ENCODE measurements at regions not wholly inside any gene's neighbourhood (a gene's known extent, or its start where the extent isn't known, plus 50 kb on each side); places are given as distances from the start of the nearest gene placed in this dataset.

- Histone ChIP-seq H3K4me1 (ENCODE audit: control insufficient read depth in 2 of 3, insufficient read depth in 2 of 3, low read depth in 1 of 3, low read length in 3 of 3) (peaks cover 0 to 11% (median 0%) of the 10 kb centered on the region in 3 donors), H3K9me3 (ENCODE audit: control insufficient read depth in 2 of 3, insufficient read depth in 1 of 3, low read length in 3 of 3) (no peaks in the 10 kb centered on the region), H3K4me3 (ENCODE audit: low read length in 3 of 3) (no peak overlapping the region), H3K27me3 (ENCODE audit: control insufficient read depth, insufficient read depth, low read length) (no peaks in the 10 kb centered on the region), H3K27ac (ENCODE audit: low read depth in 2 of 2, low read length in 2 of 2) (no peak overlapping the region), H3K36me3 (ENCODE audit: control insufficient read depth in 2 of 3, insufficient read depth in 3 of 3, low read length in 3 of 3) (no peaks in the 10 kb centered on the region), H3K9ac (ENCODE audit: low read length in 3 of 3) (no peak overlapping the region)
- DNase-seq (no peak), FAIRE-seq (no peak)
- TF ChIP-seq CTCF (IDR thresholded peaks at IDR 0.05; ENCODE audit: borderline replicate concordance, extremely low read depth, insufficient read depth), result no peak
- intact Hi-C loops (cut with DNase I), result no loop called here
These were observed 387.5 kb downstream of the MTX2 start for GRCh38 chr2:176656776-176657140.

- no peak for FAIRE-seq
- Histone ChIP-seq H3K4me3 (ENCODE audit: low read length in 3 of 3) (no peak overlapping the region), H3K36me3 (ENCODE audit: control insufficient read depth in 2 of 3, insufficient read depth in 3 of 3, low read length in 3 of 3) (no peaks in the 10 kb centered on the region), H3K27me3 (ENCODE audit: control insufficient read depth, insufficient read depth, low read length) (no peaks in the 10 kb centered on the region), H3K27ac (ENCODE audit: low read depth in 2 of 2, low read length in 2 of 2) (no peak overlapping the region), H3K9me3 (ENCODE audit: control insufficient read depth in 2 of 3, insufficient read depth in 1 of 3, low read length in 3 of 3) (no peaks in the 10 kb centered on the region), H3K9ac (ENCODE audit: low read length in 3 of 3) (no peak overlapping the region), H3K4me1 (ENCODE audit: control insufficient read depth in 2 of 3, insufficient read depth in 2 of 3, low read depth in 1 of 3, low read length in 3 of 3) (peaks cover 0 to 11% (median 0%) of the 10 kb centered on the region in 3 donors)
- no peak for DNase-seq
- no peak for TF ChIP-seq CTCF (IDR thresholded peaks at IDR 0.05; ENCODE audit: borderline replicate concordance, extremely low read depth, insufficient read depth)
- intact Hi-C loops (cut with DNase I), result no loop called here
These were observed 388.2 kb downstream of the MTX2 start for GRCh38 chr2:176657393-176657792.

DNA sequence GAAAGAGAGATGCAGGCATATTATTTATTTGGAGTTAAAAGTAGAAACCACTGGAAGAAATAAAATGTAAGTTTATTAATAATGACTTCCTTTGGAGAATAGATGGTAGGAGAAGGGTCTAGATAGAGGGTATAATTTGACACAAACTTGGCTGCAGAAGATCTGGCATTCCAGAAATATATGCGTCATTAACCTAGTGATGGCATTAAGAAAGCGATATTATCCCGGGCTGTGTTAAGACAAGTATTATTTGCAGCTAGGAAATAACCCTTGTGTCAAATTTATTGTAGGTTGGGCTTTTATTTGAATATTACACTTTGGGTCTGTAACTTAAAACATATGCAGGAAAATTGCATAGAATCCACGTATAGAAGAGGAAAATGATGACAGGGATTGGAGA, 389.5 kb downstream of the MTX2 start:
- Histone ChIP-seq H3K27ac (ENCODE audit: low read depth in 2 of 2, low read length in 2 of 2) (no peak overlapping the region), H3K4me1 (ENCODE audit: control insufficient read depth in 2 of 3, insufficient read depth in 2 of 3, low read depth in 1 of 3, low read length in 3 of 3) (peaks cover 0 to 7% (median 0%) of the 10 kb centered on the region in 3 donors), H3K9me3 (ENCODE audit: control insufficient read depth in 2 of 3, insufficient read depth in 1 of 3, low read length in 3 of 3) (no peaks in the 10 kb centered on the region), H3K27me3 (ENCODE audit: control insufficient read depth, insufficient read depth, low read length) (no peaks in the 10 kb centered on the region), H3K9ac (ENCODE audit: low read length in 3 of 3) (no peak overlapping the region), H3K36me3 (ENCODE audit: control insufficient read depth in 2 of 3, insufficient read depth in 3 of 3, low read length in 3 of 3) (no peaks in the 10 kb centered on the region), H3K4me3 (ENCODE audit: low read length in 3 of 3) (no peak overlapping the region)
- TF ChIP-seq CTCF (IDR thresholded peaks at IDR 0.05; ENCODE audit: borderline replicate concordance, extremely low read depth, insufficient read depth), result no peak
- DNase-seq (no peak), FAIRE-seq (no peak)
- intact Hi-C loops (cut with DNase I), result no loop called here

- H3K9me3 ChIP-seq (ENCODE audit: control insufficient read depth in 2 of 3, insufficient read depth in 1 of 3, low read length in 3 of 3), result no peaks in the 10 kb centered on the region
- H3K9ac ChIP-seq (ENCODE audit: low read length in 3 of 3), result no peak overlapping the region
- TF ChIP-seq CTCF (IDR thresholded peaks at IDR 0.05; ENCODE audit: borderline replicate concordance, extremely low read depth, insufficient read depth), result no peak
- H3K27me3 ChIP-seq (ENCODE audit: control insufficient read depth, insufficient read depth, low read length), result no peaks in the 10 kb centered on the region
- FAIRE-seq (no peak), DNase-seq (peak in 1 of 5 donors; percentile 51)
- no peaks in the 10 kb centered on the region for H3K36me3 ChIP-seq (ENCODE audit: control insufficient read depth in 2 of 3, insufficient read depth in 3 of 3, low read length in 3 of 3)
- no peak overlapping the region for H3K27ac ChIP-seq (ENCODE audit: low read depth in 2 of 2, low read length in 2 of 2)
- H3K4me3 ChIP-seq (ENCODE audit: low read length in 3 of 3), result no peak overlapping the region
- no peaks in the 10 kb centered on the region for H3K4me1 ChIP-seq (ENCODE audit: control insufficient read depth in 2 of 3, insufficient read depth in 2 of 3, low read depth in 1 of 3, low read length in 3 of 3)
- intact Hi-C loops (cut with DNase I), result loop anchor here (10.0 kb wide), 1 partner anchor 482 kb away; no protein-coding TSS in a partner anchor
These were observed 393.5 kb downstream of the MTX2 start for GRCh38 chr2:176662753-176663152.
